ENCODE measurements at regions not wholly inside any gene's neighbourhood (a gene's known extent, or its start where the extent isn't known, plus 50 kb on each side); places are given as distances from the start of the nearest gene placed in this dataset.

GRCh38 chr11:103650330-103650729 is 386.1 kb upstream of the DDI1 start:
- TF ChIP-seq ESRRG (CRISPR knock-in tag; IDR thresholded peaks at IDR 0.05) = no peak
- TF ChIP-seq ARNTL (CRISPR knock-in tag; IDR thresholded peaks at IDR 0.05; ENCODE audit: borderline replicate concordance, low read depth) = no peak
- no peak for TF ChIP-seq PATZ1 (CRISPR knock-in tag; IDR thresholded peaks at IDR 0.05; ENCODE audit: borderline replicate concordance)
- no peak for TF ChIP-seq ZNF565 (CRISPR knock-in tag; conservative IDR thresholded peaks at IDR 0.05; ENCODE audit: low read depth)
- TF ChIP-seq ZC3H10 (CRISPR knock-in tag; IDR thresholded peaks at IDR 0.05) = peak; percentile 52; the same call in 1 of the 2 replicates
- TF ChIP-seq SNAI2 (CRISPR knock-in tag; IDR thresholded peaks at IDR 0.05) = no peak
